ENCODE measurements at regions not wholly inside any gene's neighbourhood (a gene's known extent, or its start where the extent isn't known, plus 50 kb on each side); places are given as distances from the start of the nearest gene placed in this dataset.

DNA sequence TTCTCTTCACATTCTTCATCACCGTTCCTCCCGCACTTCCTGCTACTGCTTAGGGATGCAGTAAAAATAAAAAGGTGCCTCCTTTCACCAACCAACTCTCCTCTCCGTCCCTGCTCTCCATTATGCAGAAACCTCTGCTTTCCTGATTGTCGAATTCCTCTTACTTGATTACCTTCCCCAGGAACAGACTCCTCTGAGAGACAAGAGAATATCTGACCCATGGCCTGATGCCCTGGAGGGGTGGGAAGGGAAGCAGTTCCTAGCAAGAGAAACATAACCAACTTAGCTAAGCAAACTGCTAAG lies 80.9 kb downstream of the TRIM29 start:
- no peak overlapping the region for H3K4me3 ChIP-seq
- peaks cover 26% of the 10 kb centered on the region for H3K27me3 ChIP-seq (replicated peaks; ENCODE audit: insufficient read depth)
- no peaks in the 10 kb centered on the region for H3K9me3 ChIP-seq (ENCODE audit: low read depth)
- no peaks in the 10 kb centered on the region for H3K4me1 ChIP-seq (ENCODE audit: insufficient read depth)
- no peaks in the 10 kb centered on the region for H3K36me3 ChIP-seq (ENCODE audit: low read depth)
- 68 to 73% methylated on average over 4 of the region's 4 CpGs for WGBS, 2 experiments (ENCODE audit: low coverage in 1 of 2, low lambda C conversion rate in 2 of 2, missing lambda C conversion rate in 2 of 2)
- no peak overlapping the region for H2AFZ ChIP-seq
- no peaks in the 10 kb centered on the region for H3K9me2 ChIP-seq (ENCODE audit: insufficient read depth)
- TF ChIP-seq EZH2 (IDR thresholded peaks at IDR 0.05; ENCODE audit: insufficient read depth, poor library complexity, severe bottlenecking) = no peak
- TF ChIP-seq EZH2phosphoT487 (IDR thresholded peaks at IDR 0.05; ENCODE audit: insufficient read depth, low read depth) = no peak
- H3K27ac ChIP-seq = no peak overlapping the region
- H4K20me1 ChIP-seq (ENCODE audit: insufficient read depth) = no peaks in the 10 kb centered on the region
- no peaks in the 10 kb centered on the region for H3F3A ChIP-seq (ENCODE audit: insufficient read depth)
- no peaks in the 10 kb centered on the region for H3K79me2 ChIP-seq (ENCODE audit: insufficient read depth)
- H3K4me2 ChIP-seq (ENCODE audit: unreplicated experiment) = no peak overlapping the region
- no peak for DNase-seq
- in situ Hi-C loops (cut with MboI) = no loop called here
- no peak overlapping the region for H3K9ac ChIP-seq

GRCh38 chr11:120056301-120057027 lies 81.4 kb downstream of the TRIM29 start:
- DNase-seq = no peak
- H3K79me2 ChIP-seq (ENCODE audit: insufficient read depth) = no peaks in the 10 kb centered on the region
- no peak overlapping the region for H3K9ac ChIP-seq
- no peaks in the 10 kb centered on the region for H3K4me1 ChIP-seq (ENCODE audit: insufficient read depth)
- no peaks in the 10 kb centered on the region for H3K36me3 ChIP-seq (ENCODE audit: low read depth)
- no peak overlapping the region for H3K4me3 ChIP-seq
- no peak overlapping the region for H2AFZ ChIP-seq
- no peak overlapping the region for H3K27ac ChIP-seq
- no peaks in the 10 kb centered on the region for H3K9me3 ChIP-seq (ENCODE audit: low read depth)
- no peaks in the 10 kb centered on the region for H3K9me2 ChIP-seq (ENCODE audit: insufficient read depth)
- no peaks in the 10 kb centered on the region for H3F3A ChIP-seq (ENCODE audit: insufficient read depth)
- H4K20me1 ChIP-seq (ENCODE audit: insufficient read depth) = no peaks in the 10 kb centered on the region
- TF ChIP-seq EZH2phosphoT487 (IDR thresholded peaks at IDR 0.05; ENCODE audit: insufficient read depth, low read depth) (no peak), EZH2 (IDR thresholded peaks at IDR 0.05; ENCODE audit: insufficient read depth, poor library complexity, severe bottlenecking) (no peak)
- in situ Hi-C loops (cut with MboI) = no loop called here
- H3K27me3 ChIP-seq (replicated peaks; ENCODE audit: insufficient read depth) = peaks cover 24% of the 10 kb centered on the region
- WGBS, 2 experiments (ENCODE audit: low coverage in 1 of 2, low lambda C conversion rate in 2 of 2, missing lambda C conversion rate in 2 of 2) = 67 to 76% methylated on average over 10 of the region's 10 CpGs
- no peak overlapping the region for H3K4me2 ChIP-seq (ENCODE audit: unreplicated experiment)

- Histone ChIP-seq H2AFZ (no peak overlapping the region), H3K4me1 (ENCODE audit: insufficient read depth) (no peaks in the 10 kb centered on the region), H3K9ac (no peak overlapping the region), H3K27ac (no peak overlapping the region), H3K27me3 (replicated peaks; ENCODE audit: insufficient read depth) (peaks cover 21% of the 10 kb centered on the region), H3K4me3 (no peak overlapping the region), H4K20me1 (ENCODE audit: insufficient read depth) (no peaks in the 10 kb centered on the region), H3K79me2 (ENCODE audit: insufficient read depth) (no peaks in the 10 kb centered on the region), H3K36me3 (ENCODE audit: low read depth) (no peaks in the 10 kb centered on the region), H3K4me2 (ENCODE audit: unreplicated experiment) (no peak overlapping the region), H3F3A (ENCODE audit: insufficient read depth) (no peaks in the 10 kb centered on the region), H3K9me2 (ENCODE audit: insufficient read depth) (no peaks in the 10 kb centered on the region), H3K9me3 (ENCODE audit: low read depth) (no peaks in the 10 kb centered on the region)
- DNase-seq = no peak
- in situ Hi-C loops (cut with MboI) = no loop called here
- no peak for TF ChIP-seq EZH2 (IDR thresholded peaks at IDR 0.05; ENCODE audit: insufficient read depth, poor library complexity, severe bottlenecking)
- no peak for TF ChIP-seq EZH2phosphoT487 (IDR thresholded peaks at IDR 0.05; ENCODE audit: insufficient read depth, low read depth)
Measured at GRCh38 chr11:120055646-120056045, 82.3 kb downstream of the TRIM29 start.

DNA sequence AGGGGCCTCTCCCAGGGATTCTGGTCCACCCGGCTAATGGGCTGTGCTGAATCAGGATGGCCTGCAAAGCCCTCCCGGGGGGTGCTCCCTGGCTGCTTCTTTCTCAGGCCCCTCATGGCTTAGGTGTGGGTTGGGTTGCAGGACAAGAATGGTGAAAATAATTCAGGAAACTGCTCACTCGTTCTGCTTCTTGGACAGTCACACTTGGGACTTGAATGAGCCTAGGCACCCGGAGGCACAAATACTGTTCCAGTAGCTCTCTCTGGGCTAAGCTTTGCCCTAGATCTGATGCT lies 83.2 kb downstream of the TRIM29 start:
- Histone ChIP-seq H3K36me3 (ENCODE audit: low read depth) (no peaks in the 10 kb centered on the region), H3F3A (ENCODE audit: insufficient read depth) (no peaks in the 10 kb centered on the region), H3K79me2 (ENCODE audit: insufficient read depth) (no peaks in the 10 kb centered on the region), H3K4me3 (no peak overlapping the region), H3K4me2 (ENCODE audit: unreplicated experiment) (no peak overlapping the region), H2AFZ (no peak overlapping the region), H3K9me3 (ENCODE audit: low read depth) (no peaks in the 10 kb centered on the region), H3K27ac (no peak overlapping the region), H3K4me1 (ENCODE audit: insufficient read depth) (no peaks in the 10 kb centered on the region), H4K20me1 (ENCODE audit: insufficient read depth) (no peaks in the 10 kb centered on the region), H3K9ac (no peak overlapping the region), H3K27me3 (replicated peaks; ENCODE audit: insufficient read depth) (peaks cover 13% of the 10 kb centered on the region), H3K9me2 (ENCODE audit: insufficient read depth) (no peaks in the 10 kb centered on the region)
- DNase-seq = no peak
- in situ Hi-C loops (cut with MboI) = no loop called here
- no peak for TF ChIP-seq EZH2 (IDR thresholded peaks at IDR 0.05; ENCODE audit: insufficient read depth, poor library complexity, severe bottlenecking)
- no peak for TF ChIP-seq EZH2phosphoT487 (IDR thresholded peaks at IDR 0.05; ENCODE audit: insufficient read depth, low read depth)
- WGBS, 2 experiments (ENCODE audit: low coverage in 1 of 2, low lambda C conversion rate in 2 of 2, missing lambda C conversion rate in 2 of 2) = 32 to 39% methylated on average over 4 of the region's 4 CpGs

Data from GM23248 (cell line).